Uterus (tissue), 2 donors: ENCODE measurements at regions not wholly inside any gene's neighbourhood (a gene's known extent, or its start where the extent isn't known, plus 50 kb on each side); places are given as distances from the start of the nearest gene placed in this dataset.

ENCODE experiments used
- CTCF ChIP-seq, 4 experiments: fragments of 200-600 bp in 2 of 4; fragments of 450-650 bp in 2 of 4; sonication (generic) in 2 of 4; IDR thresholded peaks; one replicate each; pipeline ENCODE4 v1.5.1; 2016 to 2019; ENCODE audit warnings: antibody characterized with exemption in 4 of 4, mild to moderate bottlenecking in 2 of 4, moderate library complexity in 1 of 4
- POLR2A ChIP-seq, 2 donors: fragments of 450-650 bp; IDR thresholded peaks; one replicate each; pipeline ENCODE4 v1.6.1; 2016; ENCODE audit warnings: antibody characterized with exemption in 2 of 2, mild to moderate bottlenecking in 1 of 2, moderate library complexity in 1 of 2

- TF ChIP-seq POLR2A (IDR thresholded peaks at IDR 0.05): no peak
- no peak for TF ChIP-seq CTCF (IDR thresholded peaks at IDR 0.05)
Observed at GRCh38 chr2:183292028-183292427, 167.8 kb downstream of the NUP35 start.
